ENCODE measurements at regions not wholly inside any gene's neighbourhood (a gene's known extent, or its start where the extent isn't known, plus 50 kb on each side); places are given as distances from the start of the nearest gene placed in this dataset.
A peak's percentile ranks its signal among the peaks of the same experiment; 100 is the strongest.

DNA sequence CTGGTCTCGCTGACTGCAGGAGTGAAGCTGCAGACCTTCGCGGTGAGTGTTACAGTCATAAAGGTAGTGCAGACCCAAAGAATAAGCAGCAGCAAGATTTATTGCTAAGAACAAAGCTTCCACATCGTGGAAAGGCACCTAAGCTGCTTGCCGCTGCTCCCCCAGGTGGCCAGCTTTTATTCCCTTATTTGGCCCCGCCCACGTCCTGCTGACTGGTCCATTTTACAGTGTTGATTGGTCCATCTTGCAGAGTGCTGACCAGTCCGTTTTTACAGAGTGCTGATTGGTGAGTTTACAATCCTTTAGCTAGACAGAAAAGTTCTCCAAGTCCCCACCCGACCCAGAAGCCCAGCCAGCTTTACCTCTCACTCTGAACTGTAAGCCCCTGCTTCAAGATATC, 227.8 kb downstream of the ABCC12 start (continued):
- TF ChIP-seq RAD21 (IDR thresholded peaks at IDR 0.05 in 1 of 2, conservative IDR thresholded peaks at IDR 0.05 in 1 of 2; ENCODE audit: low read depth in 2 of 2, low read length in 2 of 2), result peak in 1 of 2 experiments; percentile 25; a peak in 2 of 4 replicates
- no peak for TF ChIP-seq CTBP2 (IDR thresholded peaks at IDR 0.05; ENCODE audit: borderline replicate concordance, insufficient read depth, insufficient read length, low read length)
- TF ChIP-seq, protein P1, sequence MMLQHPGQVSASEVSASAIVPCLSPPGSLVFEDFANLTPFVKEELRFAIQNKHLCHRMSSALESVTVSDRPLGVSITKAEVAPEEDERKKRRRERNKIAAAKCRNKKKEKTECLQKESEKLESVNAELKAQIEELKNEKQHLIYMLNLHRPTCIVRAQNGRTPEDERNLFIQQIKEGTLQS (IDR thresholded peaks at IDR 0.05; ENCODE audit: insufficient read depth, low read depth, low read length), result no peak
- TF ChIP-seq MAFK (IDR thresholded peaks at IDR 0.05; ENCODE audit: low read depth, low read length), result peak; percentile 40; the same call in 1 of the 2 replicates
- no peak for TF ChIP-seq JUN (IDR thresholded peaks at IDR 0.05; ENCODE audit: low read depth, low read length)
